ENCODE measurements at regions not wholly inside any gene's neighbourhood (a gene's known extent, or its start where the extent isn't known, plus 50 kb on each side); places are given as distances from the start of the nearest gene placed in this dataset.

GRCh38 chr6:3526962-3527650, 70.3 kb upstream of the SLC22A23 start:
- ChIA-PET CTCF (no interaction called here), POLR2A (interaction anchor here (0.6 kb wide), 1 partner anchor 972 kb away, joined by 6 read pairs; no protein-coding TSS in a partner anchor)
- DNase-seq (ENCODE audit: extremely low spot score): no peak
- TF ChIP-seq, protein P1, sequence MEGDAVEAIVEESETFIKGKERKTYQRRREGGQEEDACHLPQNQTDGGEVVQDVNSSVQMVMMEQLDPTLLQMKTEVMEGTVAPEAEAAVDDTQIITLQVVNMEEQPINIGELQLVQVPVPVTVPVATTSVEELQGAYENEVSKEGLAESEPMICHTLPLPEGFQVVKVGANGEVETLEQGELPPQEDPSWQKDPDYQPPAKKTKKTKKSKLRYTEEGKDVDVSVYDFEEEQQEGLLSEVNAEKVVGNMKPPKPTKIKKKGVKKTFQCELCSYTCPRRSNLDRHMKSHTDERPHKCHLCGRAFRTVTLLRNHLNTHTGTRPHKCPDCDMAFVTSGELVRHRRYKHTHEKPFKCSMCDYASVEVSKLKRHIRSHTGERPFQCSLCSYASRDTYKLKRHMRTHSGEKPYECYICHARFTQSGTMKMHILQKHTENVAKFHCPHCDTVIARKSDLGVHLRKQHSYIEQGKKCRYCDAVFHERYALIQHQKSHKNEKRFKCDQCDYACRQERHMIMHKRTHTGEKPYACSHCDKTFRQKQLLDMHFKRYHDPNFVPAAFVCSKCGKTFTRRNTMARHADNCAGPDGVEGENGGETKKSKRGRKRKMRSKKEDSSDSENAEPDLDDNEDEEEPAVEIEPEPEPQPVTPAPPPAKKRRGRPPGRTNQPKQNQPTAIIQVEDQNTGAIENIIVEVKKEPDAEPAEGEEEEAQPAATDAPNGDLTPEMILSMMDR (IDR thresholded peaks at IDR 0.05; ENCODE audit: control extremely low read depth, extremely low read depth, low read depth, missing control alignments): no peak

GRCh38 chr6:3525915-3526314, 69.1 kb upstream of the SLC22A23 start:
- ChIA-PET CTCF (no interaction called here), POLR2A (no interaction called here)
- DNase-seq (ENCODE audit: extremely low spot score): no peak
- TF ChIP-seq, protein P1 (IDR thresholded peaks at IDR 0.05; ENCODE audit: control extremely low read depth, extremely low read depth, low read depth, missing control alignments): no peak

DNA sequence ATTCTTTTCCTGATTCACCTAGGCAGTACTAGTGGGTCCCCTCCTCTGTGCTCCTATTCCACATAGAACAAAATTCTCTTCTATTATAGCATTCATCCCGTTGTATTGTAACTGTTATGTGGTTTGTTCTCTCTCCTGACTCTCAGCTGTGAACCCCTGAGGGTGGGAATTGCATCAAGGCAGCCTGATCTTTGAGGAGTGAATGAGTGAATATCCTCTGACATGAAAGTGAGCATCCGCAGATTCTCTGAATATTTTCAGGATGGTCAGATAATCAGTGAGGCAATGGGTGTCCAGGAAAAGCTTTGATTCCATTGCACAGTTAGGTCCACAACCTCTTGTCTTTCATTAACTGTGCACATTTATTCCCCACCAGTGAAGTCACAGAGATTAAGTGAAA, 67.6 kb upstream of the SLC22A23 start:
- ChIA-PET CTCF (no interaction called here), POLR2A (no interaction called here)
- TF ChIP-seq, protein P1 (IDR thresholded peaks at IDR 0.05; ENCODE audit: control extremely low read depth, extremely low read depth, low read depth, missing control alignments): no peak
- DNase-seq (ENCODE audit: extremely low spot score): no peak

DNA sequence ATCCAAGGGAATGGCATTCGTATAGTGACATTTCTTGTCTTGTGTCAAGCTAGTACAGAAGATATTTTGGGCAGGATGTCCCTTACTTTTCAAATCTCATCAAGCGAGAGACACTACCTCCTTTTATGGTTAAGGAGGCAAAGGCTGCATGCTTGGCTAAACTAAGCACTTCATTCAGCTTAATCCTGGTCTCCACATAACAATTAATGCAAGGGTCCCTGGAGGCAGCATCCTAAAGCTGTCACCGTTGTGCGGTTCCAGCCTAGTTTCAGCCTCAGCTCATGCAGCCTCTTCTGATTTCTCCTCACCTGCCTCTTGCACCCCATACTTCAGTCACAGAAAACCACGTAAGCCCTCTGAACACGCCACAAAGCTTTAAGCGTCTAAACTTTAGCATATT, 67.1 kb upstream of the SLC22A23 start:
- CTCF ChIA-PET: no interaction called here

DNA sequence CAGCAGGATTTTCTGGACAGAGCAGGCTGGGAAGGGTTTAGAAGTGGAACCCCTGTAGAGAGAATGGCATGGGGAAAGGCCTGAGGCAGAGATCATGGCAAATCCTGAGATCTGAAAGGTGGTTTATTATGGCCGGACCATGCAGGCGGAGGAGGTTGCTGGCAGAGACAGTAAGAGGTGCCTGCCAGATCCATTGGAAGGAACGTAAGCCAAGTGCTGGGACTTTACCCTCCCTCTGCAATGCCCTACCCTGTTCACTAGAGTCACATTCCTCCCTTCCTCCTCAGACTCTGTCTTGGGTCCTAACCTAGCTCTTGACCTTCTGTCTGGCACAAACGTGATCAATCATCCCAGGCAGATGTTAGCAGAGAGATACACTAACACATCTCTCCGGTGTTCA, 66.4 kb upstream of the SLC22A23 start:
- CTCF ChIA-PET: no interaction called here
- TF ChIP-seq, protein P1 (IDR thresholded peaks at IDR 0.05; ENCODE audit: control extremely low read depth, extremely low read depth, low read depth, missing control alignments): no peak
- POLR2A ChIA-PET: no interaction called here
- no peak for DNase-seq (ENCODE audit: extremely low spot score)

More for the DNA sequence above, 67.1 kb upstream of the SLC22A23 start:
- POLR2A ChIA-PET: no interaction called here
- TF ChIP-seq, protein P1 (IDR thresholded peaks at IDR 0.05; ENCODE audit: control extremely low read depth, extremely low read depth, low read depth, missing control alignments): no peak
- DNase-seq (ENCODE audit: extremely low spot score): no peak

DNA sequence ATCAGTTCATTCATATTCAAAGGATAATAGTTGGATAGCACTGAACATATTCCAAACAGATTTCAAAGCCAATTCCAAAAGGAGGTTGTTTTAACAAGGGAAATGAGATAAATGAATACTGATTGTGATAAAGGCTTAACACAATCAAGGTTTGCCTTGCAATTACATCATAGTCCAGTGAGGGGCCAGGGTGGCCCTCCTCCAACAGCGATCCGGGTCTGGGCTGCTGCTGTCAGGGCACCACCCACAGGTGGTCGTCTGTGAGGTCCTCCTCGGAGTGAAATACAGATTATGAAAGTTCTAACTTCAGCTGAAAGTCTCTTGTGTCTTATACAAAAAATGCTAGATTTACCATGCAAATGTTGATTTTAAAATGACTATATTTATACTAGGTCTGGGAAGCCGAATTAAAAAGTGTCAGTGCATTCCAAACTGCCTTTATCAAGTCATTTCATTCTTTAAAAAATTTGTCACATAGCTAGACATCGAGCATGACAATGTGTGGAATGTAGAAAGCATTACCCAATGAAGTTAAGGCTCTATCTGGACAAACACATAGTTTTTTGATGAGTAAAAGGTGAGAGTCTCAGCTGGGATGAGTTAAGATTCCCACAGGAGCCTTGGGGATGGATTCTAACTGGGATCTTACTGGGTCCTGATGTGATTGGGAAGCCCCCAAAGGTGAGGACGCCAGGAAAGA, 65.9 kb upstream of the SLC22A23 start:
- ChIA-PET CTCF (no interaction called here), POLR2A (no interaction called here)

More for the DNA sequence above, 65.9 kb upstream of the SLC22A23 start:
- TF ChIP-seq, protein P1 (IDR thresholded peaks at IDR 0.05; ENCODE audit: control extremely low read depth, extremely low read depth, low read depth, missing control alignments): no peak
- no peak for DNase-seq (ENCODE audit: extremely low spot score)
